Keratinocyte (primary cell): ENCODE measurements at regions not wholly inside any gene's neighbourhood (a gene's known extent, or its start where the extent isn't known, plus 50 kb on each side); places are given as distances from the start of the nearest gene placed in this dataset.

Source experiments
- DNase-seq: peaks from one replicate; pipeline ENCODE4 v3.0.0-alpha.2; 2011; ENCODE audit warnings: low read depth, missing footprints, low spot score
- FAIRE-seq: peaks from 2 replicates; lab custom pipeline; 2011; peaks lifted over from hg19 to GRCh38; lab: Jason Lieb, UNC
- H2AFZ ChIP-seq: 2 replicates; pipeline ENCODE4 v1.6.0; 2012; ENCODE audit warnings: low read length, control low read depth, inconsistent platforms; ENCODE audit not compliant: control insufficient read depth
- H3K27ac ChIP-seq: 2 replicates; pipeline ENCODE4 v1.5.1; 2011; ENCODE audit warnings: low read length; ENCODE audit not compliant: control insufficient read depth, insufficient read depth
- H3K27me3 ChIP-seq: 3 replicates; pipeline ENCODE4 v1.6.0; 2011; ENCODE audit warnings: low read length; ENCODE audit not compliant: control insufficient read depth, insufficient read depth; ENCODE audit errors: extremely low read depth
- H3K36me3 ChIP-seq, 2 experiments: 2 replicates in 1 of 2; 3 replicates in 1 of 2; pipeline ENCODE4 v1.5.1; 2011; ENCODE audit warnings: low read length in 2 of 2, mild to moderate bottlenecking in 1 of 2; ENCODE audit not compliant: control insufficient read depth in 2 of 2, insufficient read depth in 2 of 2; ENCODE audit errors: extremely low read depth in 1 of 2
- H3K4me1 ChIP-seq: 3 replicates; pipeline ENCODE4 v1.5.1; 2011; ENCODE audit warnings: low read length; ENCODE audit not compliant: control insufficient read depth, insufficient read depth; ENCODE audit errors: extremely low read depth
- H3K4me2 ChIP-seq: 3 replicates; pipeline ENCODE4 v1.6.0; 2011; ENCODE audit warnings: low read depth, low read length; ENCODE audit not compliant: control insufficient read depth, insufficient read depth; ENCODE audit errors: extremely low read depth
- H3K4me3 ChIP-seq, 3 experiments: fragments of 200-600 bp in 1 of 3; sonication (generic) in 1 of 3; 2 replicates in 2 of 3; 3 replicates in 1 of 3; pipeline ENCODE4 v1.5.1; 2011 to 2016; ENCODE audit warnings: low read length in 3 of 3, mild to moderate bottlenecking in 3 of 3, control low read depth in 2 of 3, inconsistent platforms in 1 of 3, low read depth in 1 of 3, mixed read lengths in 1 of 3, mixed run types in 1 of 3, moderate library complexity in 1 of 3; ENCODE audit not compliant: control insufficient read depth in 2 of 3, insufficient read depth in 2 of 3; ENCODE audit errors: extremely low read depth in 1 of 3
- H3K79me2 ChIP-seq: 2 replicates; pipeline ENCODE4 v1.6.0; 2012; ENCODE audit warnings: low read length; ENCODE audit not compliant: control insufficient read depth, insufficient read depth
- H3K9ac ChIP-seq: 3 replicates; pipeline ENCODE4 v1.6.0; 2011; ENCODE audit warnings: low read length; ENCODE audit not compliant: control insufficient read depth, insufficient read depth; ENCODE audit errors: extremely low read depth
- H3K9me1 ChIP-seq: 3 replicates; pipeline ENCODE4 v1.6.0; 2011; ENCODE audit warnings: low read length; ENCODE audit not compliant: control insufficient read depth, insufficient read depth; ENCODE audit errors: extremely low read depth
- H3K9me3 ChIP-seq: 2 replicates; pipeline ENCODE4 v1.5.1; 2012; ENCODE audit warnings: low read depth, low read length; ENCODE audit not compliant: control insufficient read depth
- H4K20me1 ChIP-seq: 3 replicates; pipeline ENCODE4 v1.6.0; 2011; ENCODE audit warnings: low read length; ENCODE audit not compliant: control insufficient read depth, insufficient read depth; ENCODE audit errors: extremely low read depth
- EZH2 ChIP-seq: IDR thresholded peaks from one replicate; pipeline ENCODE4 v1.6.1; 2012; ENCODE audit warnings: inconsistent platforms, mild to moderate bottlenecking, low read length, moderate library complexity
- dilution Hi-C: fragments of 300-500 bp; cut with MboI; formaldehyde crosslinking; loops from one replicate; pipeline ENCODE4 v1.7.0; 2020; ENCODE audit warnings: low sequenced_read_pairs; ENCODE audit not compliant: extremely low pct_ligation_motif_present
- TF ChIP-seq, protein P1 (sequence below), 3 experiments: IDR thresholded peaks in 1 of 3; conservative IDR thresholded peaks in 1 of 3; optimal IDR thresholded peaks in 1 of 3; 2 replicates in 2 of 3; 3 replicates in 1 of 3; pipeline versions ENCODE3 to v1.5.1; 2011; ENCODE audit warnings: low read length in 3 of 3, mild to moderate bottlenecking in 3 of 3, moderate library complexity in 2 of 3, control low read depth in 1 of 3, inconsistent platforms in 1 of 3; ENCODE audit not compliant: insufficient read depth in 2 of 3; ENCODE audit errors: extremely low read depth in 1 of 3

- H3K9ac ChIP-seq = peak overlapping the region; percentile 28
- FAIRE-seq (no peak), DNase-seq (no peak)
- no peaks in the 10 kb centered on the region for H3K9me3 ChIP-seq
- H3K4me2 ChIP-seq = peak overlapping the region; percentile 62
- dilution Hi-C loops = no loop called here
- no peaks in the 10 kb centered on the region for H3K9me1 ChIP-seq
- H4K20me1 ChIP-seq = no peaks in the 10 kb centered on the region
- peaks cover 20% of the 10 kb centered on the region for H3K4me1 ChIP-seq
- H2AFZ ChIP-seq = peak overlapping the region; percentile 51
- peak overlapping the region in 2 of 3 experiments; percentile 16 to 51 for H3K4me3 ChIP-seq
- H3K27me3 ChIP-seq = no peaks in the 10 kb centered on the region
- no peak overlapping the region for H3K27ac ChIP-seq
- H3K36me3 ChIP-seq = no peaks in the 10 kb centered on the region
- TF ChIP-seq EZH2 = no peak
- TF ChIP-seq, protein P1, sequence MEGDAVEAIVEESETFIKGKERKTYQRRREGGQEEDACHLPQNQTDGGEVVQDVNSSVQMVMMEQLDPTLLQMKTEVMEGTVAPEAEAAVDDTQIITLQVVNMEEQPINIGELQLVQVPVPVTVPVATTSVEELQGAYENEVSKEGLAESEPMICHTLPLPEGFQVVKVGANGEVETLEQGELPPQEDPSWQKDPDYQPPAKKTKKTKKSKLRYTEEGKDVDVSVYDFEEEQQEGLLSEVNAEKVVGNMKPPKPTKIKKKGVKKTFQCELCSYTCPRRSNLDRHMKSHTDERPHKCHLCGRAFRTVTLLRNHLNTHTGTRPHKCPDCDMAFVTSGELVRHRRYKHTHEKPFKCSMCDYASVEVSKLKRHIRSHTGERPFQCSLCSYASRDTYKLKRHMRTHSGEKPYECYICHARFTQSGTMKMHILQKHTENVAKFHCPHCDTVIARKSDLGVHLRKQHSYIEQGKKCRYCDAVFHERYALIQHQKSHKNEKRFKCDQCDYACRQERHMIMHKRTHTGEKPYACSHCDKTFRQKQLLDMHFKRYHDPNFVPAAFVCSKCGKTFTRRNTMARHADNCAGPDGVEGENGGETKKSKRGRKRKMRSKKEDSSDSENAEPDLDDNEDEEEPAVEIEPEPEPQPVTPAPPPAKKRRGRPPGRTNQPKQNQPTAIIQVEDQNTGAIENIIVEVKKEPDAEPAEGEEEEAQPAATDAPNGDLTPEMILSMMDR (optimal IDR thresholded peaks at IDR 0.05 in 1 of 3, IDR thresholded peaks at IDR 0.05 in 1 of 3, conservative IDR thresholded peaks at IDR 0.05 in 1 of 3; ENCODE audit: extremely low read depth in 1 of 3, insufficient read depth in 2 of 3, low read length in 3 of 3) = no peak
- H3K79me2 ChIP-seq = no peaks in the 10 kb centered on the region
Measured at GRCh38 chr15:31216215-31216911, 110.3 kb upstream of the KLF13 start.

GRCh38 chr15:31217067-31217466, 109.6 kb upstream of the KLF13 start:
- Histone ChIP-seq H3K4me3 (no peak overlapping the region), H3K27ac (no peak overlapping the region), H3K9ac (no peak overlapping the region), H3K27me3 (no peaks in the 10 kb centered on the region), H3K79me2 (no peaks in the 10 kb centered on the region), H3K36me3 (no peaks in the 10 kb centered on the region), H3K4me2 (peak overlapping the region; percentile 62), H3K9me3 (no peaks in the 10 kb centered on the region), H2AFZ (no peak overlapping the region), H3K4me1 (peaks cover 20% of the 10 kb centered on the region), H3K9me1 (no peaks in the 10 kb centered on the region), H4K20me1 (no peaks in the 10 kb centered on the region)
- no peak for FAIRE-seq
- DNase-seq = no peak
- TF ChIP-seq, protein P1 (optimal IDR thresholded peaks at IDR 0.05 in 1 of 3, IDR thresholded peaks at IDR 0.05 in 1 of 3, conservative IDR thresholded peaks at IDR 0.05 in 1 of 3; ENCODE audit: extremely low read depth in 1 of 3, insufficient read depth in 2 of 3, low read length in 3 of 3) = no peak
- no peak for TF ChIP-seq EZH2
- dilution Hi-C loops = no loop called here
